Kidney tubule cell (primary cell): ENCODE measurements at regions not wholly inside any gene's neighbourhood (a gene's known extent, or its start where the extent isn't known, plus 50 kb on each side); places are given as distances from the start of the nearest gene placed in this dataset.

Experiments
- DNase-seq: peaks from one replicate; pipeline ENCODE4 v3.0.0-alpha.2; 2018; ENCODE audit warnings: low spot score

- no peak for DNase-seq
Measured at GRCh38 chr2:180364719-180365118, 357.6 kb upstream of the CWC22 start.

- DNase-seq, result no peak
Measured at GRCh38 chr2:180360283-180360618, 353.2 kb upstream of the CWC22 start.

GRCh38 chr2:180359522-180360282 lies 352.6 kb upstream of the CWC22 start:
- peak; percentile 21 for DNase-seq

- DNase-seq, result no peak
Measured at GRCh38 chr2:180358458-180358857, 351.4 kb upstream of the CWC22 start.

- DNase-seq, result no peak
Measured at GRCh38 chr2:180356676-180357075, 349.6 kb upstream of the CWC22 start.

- no peak for DNase-seq
Measured at GRCh38 chr2:180352620-180353019, 345.5 kb upstream of the CWC22 start.

- no peak for DNase-seq
Measured at GRCh38 chr2:180349809-180350208, 342.7 kb upstream of the CWC22 start.

GRCh38 chr2:180343528-180344345 lies 336.6 kb upstream of the CWC22 start:
- no peak for DNase-seq

- no peak for DNase-seq
Measured at GRCh38 chr2:180337136-180337535, 330.0 kb upstream of the CWC22 start.

GRCh38 chr2:180336550-180336949 lies 329.5 kb upstream of the CWC22 start:
- no peak for DNase-seq

- DNase-seq, result no peak
Measured at GRCh38 chr2:180334514-180334913, 327.4 kb upstream of the CWC22 start.

GRCh38 chr2:180328795-180329422 lies 321.8 kb upstream of the CWC22 start:
- no peak for DNase-seq

GRCh38 chr2:180327185-180327584 lies 320.1 kb upstream of the CWC22 start:
- DNase-seq, result no peak

GRCh38 chr2:180325416-180326120 lies 318.5 kb upstream of the CWC22 start:
- no peak for DNase-seq

GRCh38 chr2:180324182-180324581 lies 317.1 kb upstream of the CWC22 start:
- DNase-seq, result no peak

GRCh38 chr2:180322781-180323180 lies 315.7 kb upstream of the CWC22 start:
- no peak for DNase-seq

GRCh38 chr2:180319586-180320405 lies 312.7 kb upstream of the CWC22 start:
- DNase-seq, result no peak

GRCh38 chr2:180314086-180314485 lies 307.0 kb upstream of the CWC22 start:
- no peak for DNase-seq

GRCh38 chr2:180312542-180312941 lies 305.4 kb upstream of the CWC22 start:
- DNase-seq, result no peak

GRCh38 chr2:180307096-180307495 lies 300.0 kb upstream of the CWC22 start:
- DNase-seq, result no peak

GRCh38 chr2:180306346-180306745 lies 299.2 kb upstream of the CWC22 start:
- DNase-seq, result no peak
